C4-2B (cell line): ENCODE measurements at regions not wholly inside any gene's neighbourhood (a gene's known extent, or its start where the extent isn't known, plus 50 kb on each side); places are given as distances from the start of the nearest gene placed in this dataset.
"Not testable (repeated sequence)": the region's sequence is repeated elsewhere in the genome, so short reads cannot be mapped to it uniquely, and the experiment has no call there.

ENCODE experiments used
- H3K27ac ChIP-seq: fragments of 450-650 bp; 2 replicates; pipeline ENCODE4 v1.5.1; 2017
- ZFX ChIP-seq: fragments of 450-650 bp; IDR thresholded peaks from 2 replicates; pipeline ENCODE4 v1.6.1; 2017
- TF ChIP-seq, protein P1 (sequence below): fragments of 450-650 bp; conservative IDR thresholded peaks from 2 replicates; pipeline ENCODE4 v1.5.1; 2017; ENCODE audit warnings: mild to moderate bottlenecking

- no peak for TF ChIP-seq ZFX
- TF ChIP-seq, protein P1, sequence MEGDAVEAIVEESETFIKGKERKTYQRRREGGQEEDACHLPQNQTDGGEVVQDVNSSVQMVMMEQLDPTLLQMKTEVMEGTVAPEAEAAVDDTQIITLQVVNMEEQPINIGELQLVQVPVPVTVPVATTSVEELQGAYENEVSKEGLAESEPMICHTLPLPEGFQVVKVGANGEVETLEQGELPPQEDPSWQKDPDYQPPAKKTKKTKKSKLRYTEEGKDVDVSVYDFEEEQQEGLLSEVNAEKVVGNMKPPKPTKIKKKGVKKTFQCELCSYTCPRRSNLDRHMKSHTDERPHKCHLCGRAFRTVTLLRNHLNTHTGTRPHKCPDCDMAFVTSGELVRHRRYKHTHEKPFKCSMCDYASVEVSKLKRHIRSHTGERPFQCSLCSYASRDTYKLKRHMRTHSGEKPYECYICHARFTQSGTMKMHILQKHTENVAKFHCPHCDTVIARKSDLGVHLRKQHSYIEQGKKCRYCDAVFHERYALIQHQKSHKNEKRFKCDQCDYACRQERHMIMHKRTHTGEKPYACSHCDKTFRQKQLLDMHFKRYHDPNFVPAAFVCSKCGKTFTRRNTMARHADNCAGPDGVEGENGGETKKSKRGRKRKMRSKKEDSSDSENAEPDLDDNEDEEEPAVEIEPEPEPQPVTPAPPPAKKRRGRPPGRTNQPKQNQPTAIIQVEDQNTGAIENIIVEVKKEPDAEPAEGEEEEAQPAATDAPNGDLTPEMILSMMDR: no peak
- no peak overlapping the region for H3K27ac ChIP-seq
These were observed 501.0 kb upstream of the EDIL3 start for GRCh38 chr5:84885485-84886258.

DNA sequence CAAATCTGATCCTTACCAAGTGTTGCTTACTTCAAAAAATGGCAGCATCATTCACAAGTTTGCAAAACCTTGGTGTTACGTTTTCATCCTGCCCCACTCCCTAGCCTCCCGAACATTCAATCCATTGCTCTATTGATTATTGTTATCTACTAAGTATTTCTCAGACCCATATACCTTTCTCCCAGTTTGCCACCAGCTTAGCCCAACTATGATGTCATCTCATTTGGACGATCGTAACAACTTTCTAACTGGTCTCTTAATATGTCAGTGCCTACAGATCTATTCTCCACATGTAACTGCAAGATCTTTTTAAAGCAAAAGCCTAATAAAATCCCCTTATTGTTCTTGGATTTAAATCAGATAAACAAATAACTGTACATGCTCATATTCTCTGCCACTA lies 497.1 kb upstream of the EDIL3 start:
- H3K27ac ChIP-seq: no peak overlapping the region
- TF ChIP-seq, protein P1: no peak
- no peak for TF ChIP-seq ZFX

GRCh38 chr5:84874196-84874595 lies 489.5 kb upstream of the EDIL3 start:
- TF ChIP-seq, protein P1: no peak
- TF ChIP-seq ZFX: no peak
- H3K27ac ChIP-seq: no peak overlapping the region

- TF ChIP-seq ZFX: no peak
- TF ChIP-seq, protein P1: no peak
- no peak overlapping the region for H3K27ac ChIP-seq
These were observed 488.1 kb upstream of the EDIL3 start for GRCh38 chr5:84872768-84873167.

DNA sequence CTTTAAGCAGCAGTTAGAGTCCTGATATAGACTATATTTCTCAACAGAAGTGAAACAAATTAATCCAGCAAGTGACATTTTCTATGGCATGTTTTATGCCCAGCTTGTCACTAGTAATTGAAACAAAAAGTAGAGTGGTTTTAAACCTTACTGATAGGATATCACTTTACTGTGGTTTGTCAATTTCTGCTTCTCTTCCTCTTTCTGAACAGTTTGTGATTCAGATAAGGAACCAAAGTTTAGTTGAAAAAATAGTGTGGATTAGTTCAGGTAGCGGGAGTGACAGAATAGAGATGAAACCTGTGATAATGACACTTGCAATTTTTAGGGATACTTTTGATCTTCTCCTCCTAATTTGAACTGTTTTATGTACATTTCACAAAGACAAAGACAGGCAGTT lies 485.7 kb upstream of the EDIL3 start:
- TF ChIP-seq, protein P1: no peak
- TF ChIP-seq ZFX: no peak
- H3K27ac ChIP-seq: no peak overlapping the region

GRCh38 chr5:84869675-84870074 lies 485.0 kb upstream of the EDIL3 start:
- H3K27ac ChIP-seq: no peak overlapping the region
- TF ChIP-seq ZFX: no peak
- TF ChIP-seq, protein P1: no peak

GRCh38 chr5:84863936-84864335 lies 479.3 kb upstream of the EDIL3 start:
- not testable (repeated sequence) for H3K27ac ChIP-seq

DNA sequence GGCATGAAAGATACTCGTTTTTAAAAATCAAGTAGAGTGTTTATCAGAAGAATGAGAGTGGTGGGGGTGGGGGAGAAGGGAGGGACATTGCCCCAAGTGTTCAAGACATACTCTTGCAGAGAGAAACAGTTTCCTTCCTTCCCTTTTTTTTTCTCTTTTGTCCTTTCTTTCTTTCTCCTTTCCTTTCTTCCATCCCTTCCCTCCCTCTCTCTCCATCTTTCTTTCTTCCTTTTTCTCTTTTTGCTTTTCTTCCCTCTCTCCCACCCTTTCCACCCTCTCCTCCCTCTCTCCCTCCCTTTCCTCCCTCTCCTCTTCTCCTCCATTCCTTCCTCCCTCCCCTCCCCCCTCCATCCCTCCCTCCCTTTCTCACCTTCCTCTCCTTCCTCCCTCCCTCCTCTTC lies 478.3 kb upstream of the EDIL3 start:
- H3K27ac ChIP-seq: no peak overlapping the region
- TF ChIP-seq ZFX: no peak
- TF ChIP-seq, protein P1: no peak
